ENCODE measurements at regions not wholly inside any gene's neighbourhood (a gene's known extent, or its start where the extent isn't known, plus 50 kb on each side); places are given as distances from the start of the nearest gene placed in this dataset.

GRCh38 chr18:79596446-79597175, 83.0 kb upstream of the CTDP1 start:
- no peaks in the 10 kb centered on the region for H3K4me1 ChIP-seq (ENCODE audit: control insufficient read depth, insufficient read depth, low read length)
- H3K27ac ChIP-seq (ENCODE audit: low read length), result no peak overlapping the region
- no peaks in the 10 kb centered on the region for H3K36me3 ChIP-seq (ENCODE audit: control insufficient read depth in 2 of 2, insufficient read depth in 2 of 2, low read length in 2 of 2)
- no peak overlapping the region for H3K4me3 ChIP-seq (ENCODE audit: low read length in 2 of 2)
- peaks cover 6 to 7% of the 10 kb centered on the region in 2 donors for H3K27me3 ChIP-seq (ENCODE audit: control insufficient read depth in 1 of 2, insufficient read depth in 2 of 2, low read length in 2 of 2)
- no peak overlapping the region for H3K9ac ChIP-seq (ENCODE audit: low read length in 2 of 2)
- peaks cover 0 to 4% of the 10 kb centered on the region in 2 donors for H3K9me3 ChIP-seq (ENCODE audit: control insufficient read depth in 2 of 2, low read length in 2 of 2)

DNA sequence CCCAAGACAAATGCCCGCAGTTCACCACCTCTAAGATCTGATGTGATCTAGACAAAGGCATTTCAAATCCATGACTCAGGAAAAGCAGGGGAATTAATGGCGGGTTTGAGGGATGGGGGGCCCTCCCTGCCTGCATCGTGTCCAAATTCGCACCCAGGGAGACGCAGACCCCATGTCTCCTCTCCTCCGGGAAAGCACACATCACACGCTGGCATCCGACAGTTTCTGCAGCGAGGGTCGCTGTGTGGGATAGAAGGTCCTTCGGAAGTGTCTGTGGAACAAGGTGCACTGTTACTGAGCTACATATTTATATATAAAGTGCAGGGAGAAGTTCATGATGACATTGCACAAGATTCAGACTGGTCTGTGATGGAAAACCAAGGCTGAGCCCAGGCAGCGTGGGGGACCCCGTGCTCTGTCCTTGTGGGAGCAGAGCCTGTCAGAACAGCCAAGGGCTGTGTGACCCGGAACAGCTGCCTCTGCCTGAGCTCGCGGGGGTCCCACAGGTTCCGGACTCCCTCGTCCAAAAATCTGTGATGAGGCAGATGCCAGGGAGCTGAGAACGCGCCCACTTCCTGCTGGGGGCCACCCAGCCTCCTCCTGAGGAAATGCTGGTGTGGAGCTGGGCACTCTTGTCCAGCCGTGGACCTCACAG, 82.3 kb upstream of the CTDP1 start:
- no peak overlapping the region for H3K9ac ChIP-seq (ENCODE audit: low read length in 2 of 2)
- no peaks in the 10 kb centered on the region for H3K4me1 ChIP-seq (ENCODE audit: control insufficient read depth, insufficient read depth, low read length)
- H3K4me3 ChIP-seq (ENCODE audit: low read length in 2 of 2), result no peak overlapping the region
- H3K9me3 ChIP-seq (ENCODE audit: control insufficient read depth in 2 of 2, low read length in 2 of 2), result peaks cover 0 to 4% of the 10 kb centered on the region in 2 donors
- H3K27ac ChIP-seq (ENCODE audit: low read length), result no peak overlapping the region
- H3K36me3 ChIP-seq (ENCODE audit: control insufficient read depth in 2 of 2, insufficient read depth in 2 of 2, low read length in 2 of 2), result no peaks in the 10 kb centered on the region
- H3K27me3 ChIP-seq (ENCODE audit: control insufficient read depth in 1 of 2, insufficient read depth in 2 of 2, low read length in 2 of 2), result peaks cover 6 to 7% of the 10 kb centered on the region in 2 donors

- H3K9ac ChIP-seq (ENCODE audit: low read length in 2 of 2), result no peak overlapping the region
- peaks cover 6 to 7% of the 10 kb centered on the region in 2 donors for H3K27me3 ChIP-seq (ENCODE audit: control insufficient read depth in 1 of 2, insufficient read depth in 2 of 2, low read length in 2 of 2)
- no peak overlapping the region for H3K27ac ChIP-seq (ENCODE audit: low read length)
- H3K9me3 ChIP-seq (ENCODE audit: control insufficient read depth in 2 of 2, low read length in 2 of 2), result peaks cover 0 to 2% of the 10 kb centered on the region in 2 donors
- H3K36me3 ChIP-seq (ENCODE audit: control insufficient read depth in 2 of 2, insufficient read depth in 2 of 2, low read length in 2 of 2), result no peaks in the 10 kb centered on the region
- H3K4me3 ChIP-seq (ENCODE audit: low read length in 2 of 2), result no peak overlapping the region
- H3K4me1 ChIP-seq (ENCODE audit: control insufficient read depth, insufficient read depth, low read length), result no peaks in the 10 kb centered on the region
These were observed 81.6 kb upstream of the CTDP1 start for GRCh38 chr18:79597831-79598632.

DNA sequence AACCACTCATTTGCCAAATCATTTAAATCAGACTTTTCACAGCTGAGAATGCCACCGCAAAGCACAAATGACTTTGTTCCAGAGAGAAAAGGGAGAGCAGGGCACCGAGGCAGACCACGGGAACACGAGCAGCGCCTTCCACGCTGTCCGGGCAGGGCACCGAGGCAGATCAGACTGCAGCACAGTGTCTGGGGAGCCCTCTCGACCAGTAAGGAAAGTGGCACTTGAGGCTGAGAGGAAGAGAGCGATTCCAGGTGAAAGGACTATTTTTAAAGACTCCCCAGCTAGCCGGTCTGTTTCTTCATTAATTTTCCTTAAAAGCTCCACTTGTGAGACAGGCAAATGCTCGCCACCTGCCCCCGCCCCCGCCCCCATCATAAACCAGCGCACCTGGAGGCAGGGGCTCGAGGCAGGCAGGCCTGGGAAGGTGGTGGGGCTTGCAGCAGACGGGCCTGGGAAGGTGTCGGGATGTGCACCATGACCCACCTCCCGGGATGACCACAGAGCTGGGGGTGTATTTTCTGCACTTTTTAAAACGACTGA, 80.9 kb upstream of the CTDP1 start:
- Histone ChIP-seq H3K27me3 (ENCODE audit: control insufficient read depth in 1 of 2, insufficient read depth in 2 of 2, low read length in 2 of 2) (peaks cover 4 to 7% of the 10 kb centered on the region in 2 donors), H3K36me3 (ENCODE audit: control insufficient read depth in 2 of 2, insufficient read depth in 2 of 2, low read length in 2 of 2) (no peaks in the 10 kb centered on the region), H3K4me1 (ENCODE audit: control insufficient read depth, insufficient read depth, low read length) (no peaks in the 10 kb centered on the region), H3K9me3 (ENCODE audit: control insufficient read depth in 2 of 2, low read length in 2 of 2) (no peaks in the 10 kb centered on the region), H3K4me3 (ENCODE audit: low read length in 2 of 2) (no peak overlapping the region), H3K27ac (ENCODE audit: low read length) (no peak overlapping the region), H3K9ac (ENCODE audit: low read length in 2 of 2) (no peak overlapping the region)

DNA sequence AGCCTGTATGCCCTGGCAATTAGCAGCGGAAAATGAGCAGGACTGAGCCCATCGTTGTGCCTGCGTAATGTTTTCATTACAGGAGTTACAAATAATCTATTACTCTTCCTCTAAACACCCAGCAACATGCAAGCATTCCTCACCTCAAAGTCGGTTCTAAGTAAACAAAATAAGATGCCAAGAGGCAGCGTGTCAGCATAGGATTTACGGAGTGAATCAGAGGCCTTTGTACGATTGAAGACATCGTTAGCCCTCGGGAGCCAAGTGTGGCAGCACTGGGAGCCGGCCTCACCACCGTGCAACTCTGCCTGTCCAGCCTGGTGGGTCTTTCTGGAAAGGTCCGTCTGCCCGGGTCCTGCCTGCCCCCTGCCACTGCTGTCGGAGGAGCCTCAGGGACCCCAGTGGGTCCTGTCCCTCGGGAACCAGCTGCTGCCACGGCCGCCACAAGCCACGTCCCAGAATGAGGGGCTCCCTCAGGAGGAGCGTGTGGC, 80.1 kb upstream of the CTDP1 start:
- H3K9ac ChIP-seq (ENCODE audit: low read length in 2 of 2), result no peak overlapping the region
- H3K9me3 ChIP-seq (ENCODE audit: control insufficient read depth in 2 of 2, low read length in 2 of 2), result no peaks in the 10 kb centered on the region
- no peaks in the 10 kb centered on the region for H3K36me3 ChIP-seq (ENCODE audit: control insufficient read depth in 2 of 2, insufficient read depth in 2 of 2, low read length in 2 of 2)
- H3K27ac ChIP-seq (ENCODE audit: low read length), result no peak overlapping the region
- H3K27me3 ChIP-seq (ENCODE audit: control insufficient read depth in 1 of 2, insufficient read depth in 2 of 2, low read length in 2 of 2), result peaks cover 4 to 9% of the 10 kb centered on the region in 2 donors
- H3K4me3 ChIP-seq (ENCODE audit: low read length in 2 of 2), result no peak overlapping the region
- no peaks in the 10 kb centered on the region for H3K4me1 ChIP-seq (ENCODE audit: control insufficient read depth, insufficient read depth, low read length)

GRCh38 chr18:79600141-79600540, 79.5 kb upstream of the CTDP1 start:
- H3K9ac ChIP-seq (ENCODE audit: low read length in 2 of 2), result no peak overlapping the region
- H3K36me3 ChIP-seq (ENCODE audit: control insufficient read depth in 2 of 2, insufficient read depth in 2 of 2, low read length in 2 of 2), result no peaks in the 10 kb centered on the region
- H3K27me3 ChIP-seq (ENCODE audit: control insufficient read depth in 1 of 2, insufficient read depth in 2 of 2, low read length in 2 of 2), result peaks cover 4 to 9% of the 10 kb centered on the region in 2 donors
- H3K9me3 ChIP-seq (ENCODE audit: control insufficient read depth in 2 of 2, low read length in 2 of 2), result no peaks in the 10 kb centered on the region
- H3K27ac ChIP-seq (ENCODE audit: low read length), result no peak overlapping the region
- H3K4me3 ChIP-seq (ENCODE audit: low read length in 2 of 2), result no peak overlapping the region
- no peaks in the 10 kb centered on the region for H3K4me1 ChIP-seq (ENCODE audit: control insufficient read depth, insufficient read depth, low read length)

GRCh38 chr18:79600596-79600995, 79.0 kb upstream of the CTDP1 start:
- Histone ChIP-seq H3K9me3 (ENCODE audit: control insufficient read depth in 2 of 2, low read length in 2 of 2) (no peaks in the 10 kb centered on the region), H3K4me3 (ENCODE audit: low read length in 2 of 2) (no peak overlapping the region), H3K9ac (ENCODE audit: low read length in 2 of 2) (no peak overlapping the region), H3K27ac (ENCODE audit: low read length) (no peak overlapping the region), H3K4me1 (ENCODE audit: control insufficient read depth, insufficient read depth, low read length) (no peaks in the 10 kb centered on the region), H3K27me3 (ENCODE audit: control insufficient read depth in 1 of 2, insufficient read depth in 2 of 2, low read length in 2 of 2) (peaks cover 4 to 9% of the 10 kb centered on the region in 2 donors), H3K36me3 (ENCODE audit: control insufficient read depth in 2 of 2, insufficient read depth in 2 of 2, low read length in 2 of 2) (no peaks in the 10 kb centered on the region)

DNA sequence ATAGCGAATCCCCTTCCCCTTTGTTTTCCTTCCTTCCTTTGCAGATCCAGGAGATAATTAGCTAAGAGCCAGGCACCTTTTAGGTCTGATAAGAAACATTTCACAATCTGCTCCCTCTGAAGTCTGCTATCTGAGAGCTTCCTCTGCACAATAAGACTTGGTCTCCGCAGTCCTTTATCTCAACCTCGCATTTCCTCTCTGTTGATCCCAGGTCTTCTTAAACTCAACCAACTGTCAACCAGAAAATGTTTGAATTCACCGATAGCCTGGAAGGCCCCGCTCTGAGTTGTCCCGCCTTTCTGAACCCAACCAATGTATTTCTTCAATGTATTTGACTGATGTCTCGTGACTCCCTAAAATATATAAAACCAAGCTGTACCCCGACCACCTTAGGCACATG, 78.4 kb upstream of the CTDP1 start:
- no peak overlapping the region for H3K27ac ChIP-seq (ENCODE audit: low read length)
- no peaks in the 10 kb centered on the region for H3K4me1 ChIP-seq (ENCODE audit: control insufficient read depth, insufficient read depth, low read length)
- H3K9ac ChIP-seq (ENCODE audit: low read length in 2 of 2), result no peak overlapping the region
- H3K36me3 ChIP-seq (ENCODE audit: control insufficient read depth in 2 of 2, insufficient read depth in 2 of 2, low read length in 2 of 2), result no peaks in the 10 kb centered on the region
- H3K27me3 ChIP-seq (ENCODE audit: control insufficient read depth in 1 of 2, insufficient read depth in 2 of 2, low read length in 2 of 2), result peaks cover 3 to 4% of the 10 kb centered on the region in 2 donors
- H3K4me3 ChIP-seq (ENCODE audit: low read length in 2 of 2), result no peak overlapping the region
- no peaks in the 10 kb centered on the region for H3K9me3 ChIP-seq (ENCODE audit: control insufficient read depth in 2 of 2, low read length in 2 of 2)

DNA sequence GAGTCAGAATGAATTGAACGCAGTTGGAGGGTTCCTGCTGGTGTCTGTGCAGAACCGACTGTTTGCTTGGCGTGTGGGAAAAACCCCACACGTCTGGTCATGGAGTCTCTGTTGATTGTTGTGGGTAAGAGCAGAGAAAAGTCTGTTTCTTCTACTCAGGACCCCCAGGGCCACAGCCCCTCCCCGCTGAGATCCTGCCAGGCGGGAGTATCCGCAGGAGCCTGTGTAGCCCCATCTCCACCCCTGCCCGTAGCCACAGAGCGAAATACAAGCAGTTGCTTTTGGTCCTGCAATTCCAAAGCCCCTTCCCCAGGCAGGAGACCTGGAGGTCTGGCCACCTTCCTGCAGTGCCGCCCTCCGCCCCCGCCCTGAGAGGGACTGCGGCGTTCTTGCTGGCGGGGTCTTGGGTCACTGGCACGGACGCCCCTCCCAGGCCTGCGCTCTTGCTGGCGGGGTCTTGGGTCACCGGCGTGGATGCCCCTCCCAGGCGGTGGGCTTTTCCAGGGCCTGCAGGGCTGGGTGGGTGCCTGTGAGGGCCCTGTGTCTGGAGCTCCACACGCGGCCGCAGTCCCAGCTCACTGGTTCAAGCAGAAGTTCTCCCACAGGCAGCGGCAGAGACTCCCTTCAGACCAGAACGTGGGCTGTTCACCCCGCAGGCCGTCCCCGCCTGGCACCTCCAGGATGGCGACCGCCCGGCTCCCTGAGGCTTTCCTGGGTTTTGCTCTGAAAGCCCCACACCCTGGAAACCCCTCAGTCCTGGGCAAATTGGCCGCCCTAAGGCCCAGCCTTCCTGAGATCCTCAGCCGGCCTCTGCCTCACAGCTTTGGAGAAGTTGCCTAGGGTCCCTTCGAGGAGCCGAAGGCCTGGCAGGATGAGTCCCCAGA, 76.0 kb upstream of the CTDP1 start:
- Histone ChIP-seq H3K36me3 (ENCODE audit: control insufficient read depth in 2 of 2, insufficient read depth in 2 of 2, low read length in 2 of 2) (no peaks in the 10 kb centered on the region), H3K27me3 (ENCODE audit: control insufficient read depth in 1 of 2, insufficient read depth in 2 of 2, low read length in 2 of 2) (peaks cover 0 to 3% of the 10 kb centered on the region in 2 donors), H3K9ac (ENCODE audit: low read length in 2 of 2) (no peak overlapping the region), H3K9me3 (ENCODE audit: control insufficient read depth in 2 of 2, low read length in 2 of 2) (no peaks in the 10 kb centered on the region), H3K27ac (ENCODE audit: low read length) (no peak overlapping the region), H3K4me1 (ENCODE audit: control insufficient read depth, insufficient read depth, low read length) (no peaks in the 10 kb centered on the region), H3K4me3 (ENCODE audit: low read length in 2 of 2) (no peak overlapping the region)

All from stomach smooth muscle (tissue), 2 donors.